GM12872 (cell line): ENCODE measurements at regions not wholly inside any gene's neighbourhood (a gene's known extent, or its start where the extent isn't known, plus 50 kb on each side); places are given as distances from the start of the nearest gene placed in this dataset.

Source experiments
- CTCF ChIP-seq: IDR thresholded peaks from 3 replicates; pipeline ENCODE4 v1.5.1; 2011; ENCODE audit warnings: low read depth, mild to moderate bottlenecking, low read length, moderate library complexity; ENCODE audit not compliant: insufficient read depth

- no peak for TF ChIP-seq CTCF
Measured at GRCh38 chr14:38394767-38395166, 138.9 kb upstream of the CLEC14A start.

GRCh38 chr14:38394064-38394463, 138.2 kb upstream of the CLEC14A start:
- TF ChIP-seq CTCF: no peak

- TF ChIP-seq CTCF: no peak
Measured at GRCh38 chr14:38391334-38391733, 135.4 kb upstream of the CLEC14A start.

GRCh38 chr14:38389681-38390080, 133.8 kb upstream of the CLEC14A start:
- no peak for TF ChIP-seq CTCF

GRCh38 chr14:38387821-38388220, 131.9 kb upstream of the CLEC14A start:
- no peak for TF ChIP-seq CTCF

- no peak for TF ChIP-seq CTCF
Measured at GRCh38 chr14:38385836-38386235, 129.9 kb upstream of the CLEC14A start.

GRCh38 chr14:38385343-38385742, 129.4 kb upstream of the CLEC14A start:
- no peak for TF ChIP-seq CTCF

- no peak for TF ChIP-seq CTCF
Measured at GRCh38 chr14:38384741-38385140, 128.8 kb upstream of the CLEC14A start.
